ENCODE measurements at regions not wholly inside any gene's neighbourhood (a gene's known extent, or its start where the extent isn't known, plus 50 kb on each side); places are given as distances from the start of the nearest gene placed in this dataset.

DNA sequence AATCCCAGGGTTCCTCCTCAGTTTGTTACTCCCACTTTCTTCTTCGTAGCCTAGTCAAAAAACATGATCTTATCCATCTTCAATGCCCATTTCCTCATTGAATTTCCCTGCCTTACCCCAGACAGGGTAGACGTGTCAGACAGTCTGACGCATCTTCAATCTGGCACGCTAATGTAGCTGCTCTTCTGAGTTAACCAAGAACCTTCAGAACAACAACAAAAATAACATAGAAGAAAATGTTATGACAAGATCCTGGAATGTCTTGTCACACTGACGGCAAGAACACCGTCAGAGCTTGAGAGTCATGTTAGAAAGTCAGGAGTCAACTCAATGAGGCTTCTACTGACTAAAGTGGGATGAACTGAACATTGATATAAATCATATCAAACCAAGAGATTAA lies 122.7 kb upstream of the SPDL1 start:
- FAIRE-seq: no peak
- CTCF ChIA-PET (ENCODE audit: low intra/inter-chr PET ratio): no interaction called here

DNA sequence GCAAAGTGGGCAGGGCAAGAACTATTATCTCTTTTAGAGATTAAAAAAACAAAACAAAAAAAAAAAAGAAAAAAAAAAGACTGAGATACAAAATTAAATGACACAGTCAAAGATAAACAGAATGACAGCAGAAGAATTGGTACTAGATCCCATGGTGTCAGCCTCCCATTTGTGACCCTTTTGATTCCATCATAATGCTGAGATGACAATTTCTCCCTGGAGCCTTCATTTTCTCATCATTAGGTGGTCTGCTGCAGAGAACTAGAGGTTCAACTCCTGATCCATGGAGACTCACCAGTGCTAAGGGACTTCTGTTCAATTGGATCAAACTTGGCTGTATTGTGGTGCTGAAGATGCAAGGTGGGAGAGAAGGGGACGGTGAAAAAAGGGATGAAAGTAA lies 123.5 kb upstream of the SPDL1 start:
- Histone ChIP-seq H3K9me1 (ENCODE audit: control insufficient read depth, insufficient read depth, low read length) (no peaks in the 10 kb centered on the region), H3K4me1 (replicated peaks in 1 of 2; ENCODE audit: control insufficient read depth in 2 of 2, insufficient read depth in 2 of 2, low read length in 2 of 2) (no peaks in the 10 kb centered on the region), H3K4me3 (no peak overlapping the region), H2AFZ (ENCODE audit: low read depth, low read length) (no peak overlapping the region), H3K4me2 (ENCODE audit: insufficient read depth, low read length) (no peak overlapping the region), H3K9ac (ENCODE audit: insufficient read depth in 1 of 2, low read depth in 2 of 2, low read length in 2 of 2) (no peak overlapping the region), H3K9me3 (replicated peaks; ENCODE audit: control insufficient read depth, insufficient read depth, low read depth, low read length) (no peaks in the 10 kb centered on the region), H3K36me3 (ENCODE audit: control insufficient read depth, insufficient read depth, low read length) (no peaks in the 10 kb centered on the region), H4K20me1 (replicated peaks; ENCODE audit: control insufficient read depth, insufficient read depth, low read length) (no peaks in the 10 kb centered on the region), H3K27me3 (ENCODE audit: control insufficient read depth in 2 of 2, insufficient read depth in 2 of 2, low read length in 2 of 2) (no peaks in the 10 kb centered on the region), H3K27ac (ENCODE audit: extremely low read depth, low read depth, low read length) (no peak overlapping the region), H3K79me2 (ENCODE audit: control insufficient read depth, insufficient read depth, low read length) (no peaks in the 10 kb centered on the region)
- FAIRE-seq (no peak), ATAC-seq (no peak), DNase-seq (ENCODE audit: extremely low read depth in 1 of 4, low spot score in 3 of 4) (no peak)
- 0% methylated on average over 1 of the region's 1 CpG for WGBS (ENCODE audit: insufficient coverage, low coverage, missing lambda C conversion rate)
- in situ Hi-C loops (cut with MboI): no loop called here
- CTCF ChIA-PET (ENCODE audit: low intra/inter-chr PET ratio): no interaction called here
- POLR2A ChIA-PET: no interaction called here
- intact Hi-C loops (cut with micrococcal nuclease): no loop called here
- no TSS peak for BruUV-seq (replicated peaks)
- TF ChIP-seq, protein P1, sequence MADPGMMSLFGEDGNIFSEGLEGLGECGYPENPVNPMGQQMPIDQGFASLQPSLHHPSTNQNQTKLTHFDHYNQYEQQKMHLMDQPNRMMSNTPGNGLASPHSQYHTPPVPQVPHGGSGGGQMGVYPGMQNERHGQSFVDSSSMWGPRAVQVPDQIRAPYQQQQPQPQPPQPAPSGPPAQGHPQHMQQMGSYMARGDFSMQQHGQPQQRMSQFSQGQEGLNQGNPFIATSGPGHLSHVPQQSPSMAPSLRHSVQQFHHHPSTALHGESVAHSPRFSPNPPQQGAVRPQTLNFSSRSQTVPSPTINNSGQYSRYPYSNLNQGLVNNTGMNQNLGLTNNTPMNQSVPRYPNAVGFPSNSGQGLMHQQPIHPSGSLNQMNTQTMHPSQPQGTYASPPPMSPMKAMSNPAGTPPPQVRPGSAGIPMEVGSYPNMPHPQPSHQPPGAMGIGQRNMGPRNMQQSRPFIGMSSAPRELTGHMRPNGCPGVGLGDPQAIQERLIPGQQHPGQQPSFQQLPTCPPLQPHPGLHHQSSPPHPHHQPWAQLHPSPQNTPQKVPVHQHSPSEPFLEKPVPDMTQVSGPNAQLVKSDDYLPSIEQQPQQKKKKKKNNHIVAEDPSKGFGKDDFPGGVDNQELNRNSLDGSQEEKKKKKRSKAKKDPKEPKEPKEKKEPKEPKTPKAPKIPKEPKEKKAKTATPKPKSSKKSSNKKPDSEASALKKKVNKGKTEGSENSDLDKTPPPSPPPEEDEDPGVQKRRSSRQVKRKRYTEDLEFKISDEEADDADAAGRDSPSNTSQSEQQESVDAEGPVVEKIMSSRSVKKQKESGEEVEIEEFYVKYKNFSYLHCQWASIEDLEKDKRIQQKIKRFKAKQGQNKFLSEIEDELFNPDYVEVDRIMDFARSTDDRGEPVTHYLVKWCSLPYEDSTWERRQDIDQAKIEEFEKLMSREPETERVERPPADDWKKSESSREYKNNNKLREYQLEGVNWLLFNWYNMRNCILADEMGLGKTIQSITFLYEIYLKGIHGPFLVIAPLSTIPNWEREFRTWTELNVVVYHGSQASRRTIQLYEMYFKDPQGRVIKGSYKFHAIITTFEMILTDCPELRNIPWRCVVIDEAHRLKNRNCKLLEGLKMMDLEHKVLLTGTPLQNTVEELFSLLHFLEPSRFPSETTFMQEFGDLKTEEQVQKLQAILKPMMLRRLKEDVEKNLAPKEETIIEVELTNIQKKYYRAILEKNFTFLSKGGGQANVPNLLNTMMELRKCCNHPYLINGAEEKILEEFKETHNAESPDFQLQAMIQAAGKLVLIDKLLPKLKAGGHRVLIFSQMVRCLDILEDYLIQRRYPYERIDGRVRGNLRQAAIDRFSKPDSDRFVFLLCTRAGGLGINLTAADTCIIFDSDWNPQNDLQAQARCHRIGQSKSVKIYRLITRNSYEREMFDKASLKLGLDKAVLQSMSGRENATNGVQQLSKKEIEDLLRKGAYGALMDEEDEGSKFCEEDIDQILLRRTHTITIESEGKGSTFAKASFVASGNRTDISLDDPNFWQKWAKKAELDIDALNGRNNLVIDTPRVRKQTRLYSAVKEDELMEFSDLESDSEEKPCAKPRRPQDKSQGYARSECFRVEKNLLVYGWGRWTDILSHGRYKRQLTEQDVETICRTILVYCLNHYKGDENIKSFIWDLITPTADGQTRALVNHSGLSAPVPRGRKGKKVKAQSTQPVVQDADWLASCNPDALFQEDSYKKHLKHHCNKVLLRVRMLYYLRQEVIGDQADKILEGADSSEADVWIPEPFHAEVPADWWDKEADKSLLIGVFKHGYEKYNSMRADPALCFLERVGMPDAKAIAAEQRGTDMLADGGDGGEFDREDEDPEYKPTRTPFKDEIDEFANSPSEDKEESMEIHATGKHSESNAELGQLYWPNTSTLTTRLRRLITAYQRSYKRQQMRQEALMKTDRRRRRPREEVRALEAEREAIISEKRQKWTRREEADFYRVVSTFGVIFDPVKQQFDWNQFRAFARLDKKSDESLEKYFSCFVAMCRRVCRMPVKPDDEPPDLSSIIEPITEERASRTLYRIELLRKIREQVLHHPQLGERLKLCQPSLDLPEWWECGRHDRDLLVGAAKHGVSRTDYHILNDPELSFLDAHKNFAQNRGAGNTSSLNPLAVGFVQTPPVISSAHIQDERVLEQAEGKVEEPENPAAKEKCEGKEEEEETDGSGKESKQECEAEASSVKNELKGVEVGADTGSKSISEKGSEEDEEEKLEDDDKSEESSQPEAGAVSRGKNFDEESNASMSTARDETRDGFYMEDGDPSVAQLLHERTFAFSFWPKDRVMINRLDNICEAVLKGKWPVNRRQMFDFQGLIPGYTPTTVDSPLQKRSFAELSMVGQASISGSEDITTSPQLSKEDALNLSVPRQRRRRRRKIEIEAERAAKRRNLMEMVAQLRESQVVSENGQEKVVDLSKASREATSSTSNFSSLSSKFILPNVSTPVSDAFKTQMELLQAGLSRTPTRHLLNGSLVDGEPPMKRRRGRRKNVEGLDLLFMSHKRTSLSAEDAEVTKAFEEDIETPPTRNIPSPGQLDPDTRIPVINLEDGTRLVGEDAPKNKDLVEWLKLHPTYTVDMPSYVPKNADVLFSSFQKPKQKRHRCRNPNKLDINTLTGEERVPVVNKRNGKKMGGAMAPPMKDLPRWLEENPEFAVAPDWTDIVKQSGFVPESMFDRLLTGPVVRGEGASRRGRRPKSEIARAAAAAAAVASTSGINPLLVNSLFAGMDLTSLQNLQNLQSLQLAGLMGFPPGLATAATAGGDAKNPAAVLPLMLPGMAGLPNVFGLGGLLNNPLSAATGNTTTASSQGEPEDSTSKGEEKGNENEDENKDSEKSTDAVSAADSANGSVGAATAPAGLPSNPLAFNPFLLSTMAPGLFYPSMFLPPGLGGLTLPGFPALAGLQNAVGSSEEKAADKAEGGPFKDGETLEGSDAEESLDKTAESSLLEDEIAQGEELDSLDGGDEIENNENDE (IDR thresholded peaks at IDR 0.05; ENCODE audit: low read depth, low read length): no peak

More for the DNA sequence above, 122.7 kb upstream of the SPDL1 start:
- BruUV-seq (replicated peaks): no TSS peak
- Histone ChIP-seq H4K20me1 (replicated peaks; ENCODE audit: control insufficient read depth, insufficient read depth, low read length) (no peaks in the 10 kb centered on the region), H3K27me3 (ENCODE audit: control insufficient read depth in 2 of 2, insufficient read depth in 2 of 2, low read length in 2 of 2) (no peaks in the 10 kb centered on the region), H3K9ac (ENCODE audit: insufficient read depth in 1 of 2, low read depth in 2 of 2, low read length in 2 of 2) (no peak overlapping the region), H3K4me3 (no peak overlapping the region), H2AFZ (ENCODE audit: low read depth, low read length) (no peak overlapping the region), H3K4me2 (ENCODE audit: insufficient read depth, low read length) (no peak overlapping the region), H3K79me2 (ENCODE audit: control insufficient read depth, insufficient read depth, low read length) (no peaks in the 10 kb centered on the region), H3K4me1 (replicated peaks in 1 of 2; ENCODE audit: control insufficient read depth in 2 of 2, insufficient read depth in 2 of 2, low read length in 2 of 2) (no peaks in the 10 kb centered on the region), H3K36me3 (ENCODE audit: control insufficient read depth, insufficient read depth, low read length) (no peaks in the 10 kb centered on the region), H3K9me1 (ENCODE audit: control insufficient read depth, insufficient read depth, low read length) (no peaks in the 10 kb centered on the region), H3K9me3 (replicated peaks; ENCODE audit: control insufficient read depth, insufficient read depth, low read depth, low read length) (no peaks in the 10 kb centered on the region), H3K27ac (ENCODE audit: extremely low read depth, low read depth, low read length) (no peak overlapping the region)
- POLR2A ChIA-PET: interaction anchor here (0.6 kb wide), 1 partner anchor 990 kb away, joined by 4 read pairs; no protein-coding TSS in a partner anchor
- intact Hi-C loops (cut with micrococcal nuclease): no loop called here
- in situ Hi-C loops (cut with MboI): no loop called here
- 0% methylated on average over 5 of the region's 6 CpGs for WGBS (ENCODE audit: insufficient coverage, low coverage, missing lambda C conversion rate)
- no peak for ATAC-seq
- no peak for DNase-seq (ENCODE audit: extremely low read depth in 1 of 4, low spot score in 3 of 4)
- TF ChIP-seq ZC3H4 (CRISPR knock-in tag; IDR thresholded peaks at IDR 0.05; ENCODE audit: borderline replicate concordance): no peak
- TF ChIP-seq ZNF436 (CRISPR knock-in tag; IDR thresholded peaks at IDR 0.05): no peak

All from K562 (cell line).